ENCODE measurements at regions not wholly inside any gene's neighbourhood (a gene's known extent, or its start where the extent isn't known, plus 50 kb on each side); places are given as distances from the start of the nearest gene placed in this dataset.

DNA sequence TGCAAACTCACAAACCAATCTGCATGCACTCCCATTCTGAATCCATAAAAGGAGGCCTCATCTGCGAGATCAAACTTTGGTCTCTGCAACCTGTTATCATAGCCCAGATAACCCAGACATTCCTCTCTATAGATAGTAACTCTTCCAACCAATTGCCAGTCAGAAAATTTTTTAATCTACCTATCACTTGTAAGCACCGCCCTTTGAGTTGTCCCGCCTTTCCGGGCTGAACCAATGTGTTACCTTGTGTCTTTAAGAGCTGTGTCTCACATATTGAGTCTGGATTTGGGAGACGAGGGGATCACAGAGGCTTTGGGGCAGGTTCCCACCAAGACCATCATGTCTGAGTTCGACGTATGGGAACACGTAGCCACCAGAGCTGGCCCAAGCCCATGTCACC is 91.1 kb upstream of the PPP1R26 start:
- FAIRE-seq (no peak), ATAC-seq (peak in 1 of 2 experiments; percentile 26; a peak in 1 of 6 replicates), DNase-seq (ENCODE audit: low read depth in 1 of 2, low spot score in 1 of 2) (no peak)
- no peaks in the 10 kb centered on the region for H3K4me1 ChIP-seq
- no peak overlapping the region for H3K4me2 ChIP-seq
- ChIA-PET CTCF (interaction anchor here (0.9 to 3.5 kb wide), 4 partner anchors 9 to 303 kb away, joined by 3 to 23 read pairs (median 4); no protein-coding TSS in a partner anchor), POLR2A (no interaction called here)
- 81% methylated on average over 8 of the region's 8 CpGs for WGBS (ENCODE audit: missing lambda C conversion rate)
- no peak overlapping the region for H3K27ac ChIP-seq
- no peak overlapping the region for H3K4me3 ChIP-seq
- no peaks in the 10 kb centered on the region for H3K9me3 ChIP-seq
- TF ChIP-seq EHMT2 (IDR thresholded peaks at IDR 0.05; ENCODE audit: low read depth): no peak
- TF ChIP-seq TP53 (CRISPR knock-in tag; IDR thresholded peaks at IDR 0.05): no peak
- TF ChIP-seq FOXS1 (CRISPR knock-in tag; IDR thresholded peaks at IDR 0.05): no peak
- no peak for TF ChIP-seq ESRRA (IDR thresholded peaks at IDR 0.05; ENCODE audit: borderline replicate concordance, low read length)
- no peak for TF ChIP-seq EP300 (IDR thresholded peaks at IDR 0.05)

GRCh38 chr9:135391759-135392158 is 87.8 kb upstream of the PPP1R26 start:
- Histone ChIP-seq H3K4me3 (no peak overlapping the region), H3K27ac (no peak overlapping the region), H3K4me1 (no peaks in the 10 kb centered on the region), H3K9me3 (peaks cover 11% of the 10 kb centered on the region; the same call in 2 of the 3 replicates), H3K4me2 (no peak overlapping the region)
- no peak for DNase-seq (ENCODE audit: low read depth in 1 of 2, low spot score in 1 of 2)
- ChIA-PET CTCF (interaction anchor here (0.7 to 3.5 kb wide), 3 partner anchors 13 to 304 kb away, joined by 3 to 23 read pairs (median 5); partner anchors contain the start of gene OLFM1), POLR2A (no interaction called here)
- WGBS (ENCODE audit: missing lambda C conversion rate): 52% methylated on average over 10 of the region's 12 CpGs
- no peak for TF ChIP-seq MYC (IDR thresholded peaks at IDR 0.05; ENCODE audit: borderline replicate concordance, low read length)
- TF ChIP-seq EHF (CRISPR knock-in tag; IDR thresholded peaks at IDR 0.05): no peak
- no peak for TF ChIP-seq HOXA7 (CRISPR knock-in tag; IDR thresholded peaks at IDR 0.05)
- TF ChIP-seq CBX8 (IDR thresholded peaks at IDR 0.05): no peak
- TF ChIP-seq, protein P1, sequence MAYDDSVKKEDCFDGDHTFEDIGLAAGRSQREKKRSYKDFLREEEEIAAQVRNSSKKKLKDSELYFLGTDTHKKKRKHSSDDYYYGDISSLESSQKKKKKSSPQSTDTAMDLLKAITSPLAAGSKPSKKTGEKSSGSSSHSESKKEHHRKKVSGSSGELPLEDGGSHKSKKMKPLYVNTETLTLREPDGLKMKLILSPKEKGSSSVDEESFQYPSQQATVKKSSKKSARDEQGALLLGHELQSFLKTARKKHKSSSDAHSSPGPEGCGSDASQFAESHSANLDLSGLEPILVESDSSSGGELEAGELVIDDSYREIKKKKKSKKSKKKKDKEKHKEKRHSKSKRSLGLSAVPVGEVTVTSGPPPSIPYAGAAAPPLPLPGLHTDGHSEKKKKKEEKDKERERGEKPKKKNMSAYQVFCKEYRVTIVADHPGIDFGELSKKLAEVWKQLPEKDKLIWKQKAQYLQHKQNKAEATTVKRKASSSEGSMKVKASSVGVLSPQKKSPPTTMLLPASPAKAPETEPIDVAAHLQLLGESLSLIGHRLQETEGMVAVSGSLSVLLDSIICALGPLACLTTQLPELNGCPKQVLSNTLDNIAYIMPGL (CRISPR knock-in tag; IDR thresholded peaks at IDR 0.05; ENCODE audit: borderline replicate concordance): no peak
- no peak for TF ChIP-seq ZSCAN20 (CRISPR knock-in tag; IDR thresholded peaks at IDR 0.05)
- no peak for TF ChIP-seq CTCF (IDR thresholded peaks at IDR 0.05)
- FAIRE-seq: no peak
- no peak for ATAC-seq

DNA sequence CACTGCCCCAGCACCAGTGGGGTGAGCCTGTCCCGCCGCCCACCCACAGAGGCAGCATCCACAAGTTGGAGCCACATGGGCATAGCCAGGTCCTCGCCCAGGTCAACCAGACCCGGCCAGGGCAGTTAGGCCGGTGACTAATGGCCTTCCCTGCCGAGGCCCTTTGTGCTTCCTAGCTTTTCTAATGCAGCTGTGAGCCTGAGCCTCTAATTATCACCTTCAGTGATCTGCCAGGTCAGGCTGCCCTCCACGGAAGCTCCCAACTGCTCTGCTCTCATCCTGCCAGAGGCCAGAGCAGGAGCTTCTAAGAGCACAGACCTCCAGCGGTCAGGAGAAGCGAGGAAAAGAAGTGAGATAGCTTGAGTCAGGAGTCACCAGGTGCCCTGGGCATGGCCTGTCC is 87.1 kb upstream of the PPP1R26 start:
- Histone ChIP-seq H3K27ac (no peak overlapping the region), H3K4me3 (no peak overlapping the region), H3K9me3 (peaks cover 14% of the 10 kb centered on the region; the same call in 2 of the 3 replicates), H3K4me2 (no peak overlapping the region), H3K4me1 (no peaks in the 10 kb centered on the region)
- ChIA-PET POLR2A (no interaction called here), CTCF (interaction anchor here (0.6 to 1.9 kb wide), 4 partner anchors 14 to 1090 kb away, joined by 3 to 10 read pairs (median 4); partner anchors contain the start of gene OLFM1)
- ATAC-seq (no peak), DNase-seq (ENCODE audit: low read depth in 1 of 2, low spot score in 1 of 2) (no peak), FAIRE-seq (no peak)
- TF ChIP-seq RARB (CRISPR knock-in tag; IDR thresholded peaks at IDR 0.05) (no peak), TP53 (CRISPR knock-in tag; IDR thresholded peaks at IDR 0.05) (no peak), FOSB (CRISPR knock-in tag; IDR thresholded peaks at IDR 0.05) (no peak), MAX (IDR thresholded peaks at IDR 0.05) (no peak), EHF (CRISPR knock-in tag; IDR thresholded peaks at IDR 0.05) (no peak), CEBPB (IDR thresholded peaks at IDR 0.05) (no peak), NFE2L2 (conservative IDR thresholded peaks at IDR 0.05; ENCODE audit: low read length) (no peak), HOXB5 (CRISPR knock-in tag; IDR thresholded peaks at IDR 0.05) (no peak), EP300 (IDR thresholded peaks at IDR 0.05) (no peak), KDM1A (IDR thresholded peaks at IDR 0.05; ENCODE audit: low read depth) (no peak), TFCP2L1 (CRISPR knock-in tag; IDR thresholded peaks at IDR 0.05) (no peak), HOXA7 (CRISPR knock-in tag; IDR thresholded peaks at IDR 0.05) (no peak), HES2 (IDR thresholded peaks at IDR 0.05) (no peak)
- TF ChIP-seq, protein P2, sequence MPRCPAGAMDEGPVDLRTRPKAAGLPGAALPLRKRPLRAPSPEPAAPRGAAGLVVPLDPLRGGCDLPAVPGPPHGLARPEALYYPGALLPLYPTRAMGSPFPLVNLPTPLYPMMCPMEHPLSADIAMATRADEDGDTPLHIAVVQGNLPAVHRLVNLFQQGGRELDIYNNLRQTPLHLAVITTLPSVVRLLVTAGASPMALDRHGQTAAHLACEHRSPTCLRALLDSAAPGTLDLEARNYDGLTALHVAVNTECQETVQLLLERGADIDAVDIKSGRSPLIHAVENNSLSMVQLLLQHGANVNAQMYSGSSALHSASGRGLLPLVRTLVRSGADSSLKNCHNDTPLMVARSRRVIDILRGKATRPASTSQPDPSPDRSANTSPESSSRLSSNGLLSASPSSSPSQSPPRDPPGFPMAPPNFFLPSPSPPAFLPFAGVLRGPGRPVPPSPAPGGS (IDR thresholded peaks at IDR 0.05): no peak
- 37% methylated on average over 8 of the region's 9 CpGs for WGBS (ENCODE audit: missing lambda C conversion rate)

All from A549 (cell line).